ENCODE measurements at regions not wholly inside any gene's neighbourhood (a gene's known extent, or its start where the extent isn't known, plus 50 kb on each side); places are given as distances from the start of the nearest gene placed in this dataset.

DNA sequence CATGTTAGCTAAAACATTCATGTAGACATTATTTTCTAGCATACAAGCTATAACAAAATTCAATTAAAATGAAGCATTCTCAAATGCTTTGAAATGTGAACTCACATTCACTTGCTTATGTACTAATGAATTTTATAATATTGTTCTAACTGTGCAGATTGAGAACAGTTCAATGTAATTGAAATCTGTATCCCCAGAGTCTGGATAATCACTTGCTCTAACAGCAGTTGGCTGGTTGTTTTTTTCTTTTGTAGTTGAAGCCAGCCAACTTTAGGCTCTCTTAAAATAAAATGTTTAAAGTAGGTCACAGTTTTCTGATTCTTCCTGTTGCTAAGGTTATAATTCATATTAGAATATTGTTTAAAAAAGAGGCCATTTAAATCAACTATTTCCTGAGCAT, 438.9 kb downstream of the NAF1 start:
- TF ChIP-seq, protein P1, sequence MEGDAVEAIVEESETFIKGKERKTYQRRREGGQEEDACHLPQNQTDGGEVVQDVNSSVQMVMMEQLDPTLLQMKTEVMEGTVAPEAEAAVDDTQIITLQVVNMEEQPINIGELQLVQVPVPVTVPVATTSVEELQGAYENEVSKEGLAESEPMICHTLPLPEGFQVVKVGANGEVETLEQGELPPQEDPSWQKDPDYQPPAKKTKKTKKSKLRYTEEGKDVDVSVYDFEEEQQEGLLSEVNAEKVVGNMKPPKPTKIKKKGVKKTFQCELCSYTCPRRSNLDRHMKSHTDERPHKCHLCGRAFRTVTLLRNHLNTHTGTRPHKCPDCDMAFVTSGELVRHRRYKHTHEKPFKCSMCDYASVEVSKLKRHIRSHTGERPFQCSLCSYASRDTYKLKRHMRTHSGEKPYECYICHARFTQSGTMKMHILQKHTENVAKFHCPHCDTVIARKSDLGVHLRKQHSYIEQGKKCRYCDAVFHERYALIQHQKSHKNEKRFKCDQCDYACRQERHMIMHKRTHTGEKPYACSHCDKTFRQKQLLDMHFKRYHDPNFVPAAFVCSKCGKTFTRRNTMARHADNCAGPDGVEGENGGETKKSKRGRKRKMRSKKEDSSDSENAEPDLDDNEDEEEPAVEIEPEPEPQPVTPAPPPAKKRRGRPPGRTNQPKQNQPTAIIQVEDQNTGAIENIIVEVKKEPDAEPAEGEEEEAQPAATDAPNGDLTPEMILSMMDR (conservative IDR thresholded peaks at IDR 0.05; ENCODE audit: low read depth in 2 of 2): no peak
- no peak for TF ChIP-seq EZH2phosphoT487 (IDR thresholded peaks at IDR 0.05; ENCODE audit: unreplicated experiment)
- no peak for TF ChIP-seq CREB1 (CRISPR knock-in tag; IDR thresholded peaks at IDR 0.05; ENCODE audit: low read depth)
- TF ChIP-seq, protein P2, sequence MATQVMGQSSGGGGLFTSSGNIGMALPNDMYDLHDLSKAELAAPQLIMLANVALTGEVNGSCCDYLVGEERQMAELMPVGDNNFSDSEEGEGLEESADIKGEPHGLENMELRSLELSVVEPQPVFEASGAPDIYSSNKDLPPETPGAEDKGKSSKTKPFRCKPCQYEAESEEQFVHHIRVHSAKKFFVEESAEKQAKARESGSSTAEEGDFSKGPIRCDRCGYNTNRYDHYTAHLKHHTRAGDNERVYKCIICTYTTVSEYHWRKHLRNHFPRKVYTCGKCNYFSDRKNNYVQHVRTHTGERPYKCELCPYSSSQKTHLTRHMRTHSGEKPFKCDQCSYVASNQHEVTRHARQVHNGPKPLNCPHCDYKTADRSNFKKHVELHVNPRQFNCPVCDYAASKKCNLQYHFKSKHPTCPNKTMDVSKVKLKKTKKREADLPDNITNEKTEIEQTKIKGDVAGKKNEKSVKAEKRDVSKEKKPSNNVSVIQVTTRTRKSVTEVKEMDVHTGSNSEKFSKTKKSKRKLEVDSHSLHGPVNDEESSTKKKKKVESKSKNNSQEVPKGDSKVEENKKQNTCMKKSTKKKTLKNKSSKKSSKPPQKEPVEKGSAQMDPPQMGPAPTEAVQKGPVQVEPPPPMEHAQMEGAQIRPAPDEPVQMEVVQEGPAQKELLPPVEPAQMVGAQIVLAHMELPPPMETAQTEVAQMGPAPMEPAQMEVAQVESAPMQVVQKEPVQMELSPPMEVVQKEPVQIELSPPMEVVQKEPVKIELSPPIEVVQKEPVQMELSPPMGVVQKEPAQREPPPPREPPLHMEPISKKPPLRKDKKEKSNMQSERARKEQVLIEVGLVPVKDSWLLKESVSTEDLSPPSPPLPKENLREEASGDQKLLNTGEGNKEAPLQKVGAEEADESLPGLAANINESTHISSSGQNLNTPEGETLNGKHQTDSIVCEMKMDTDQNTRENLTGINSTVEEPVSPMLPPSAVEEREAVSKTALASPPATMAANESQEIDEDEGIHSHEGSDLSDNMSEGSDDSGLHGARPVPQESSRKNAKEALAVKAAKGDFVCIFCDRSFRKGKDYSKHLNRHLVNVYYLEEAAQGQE (IDR thresholded peaks at IDR 0.05; ENCODE audit: unreplicated experiment): no peak
